ENCODE measurements at regions not wholly inside any gene's neighbourhood (a gene's known extent, or its start where the extent isn't known, plus 50 kb on each side); places are given as distances from the start of the nearest gene placed in this dataset.

GRCh38 chr10:20474064-20474463 lies 423.0 kb downstream of the NEBL start:
- Mint-ChIP-seq H3K27me3 (peaks cover 3% of the 10 kb centered on the region), H3K27ac (no peak overlapping the region), H3K36me3 (no peaks in the 10 kb centered on the region), H3K4me3 (no peak overlapping the region), H3K4me1 (ENCODE audit: unreplicated experiment) (peaks cover 5% of the 10 kb centered on the region), H3K9me3 (peaks cover 8% of the 10 kb centered on the region)
- TF ChIP-seq CTCF (conservative IDR thresholded peaks at IDR 0.05): no peak
- no peak for DNase-seq (ENCODE audit: extremely low spot score, unreplicated experiment)

DNA sequence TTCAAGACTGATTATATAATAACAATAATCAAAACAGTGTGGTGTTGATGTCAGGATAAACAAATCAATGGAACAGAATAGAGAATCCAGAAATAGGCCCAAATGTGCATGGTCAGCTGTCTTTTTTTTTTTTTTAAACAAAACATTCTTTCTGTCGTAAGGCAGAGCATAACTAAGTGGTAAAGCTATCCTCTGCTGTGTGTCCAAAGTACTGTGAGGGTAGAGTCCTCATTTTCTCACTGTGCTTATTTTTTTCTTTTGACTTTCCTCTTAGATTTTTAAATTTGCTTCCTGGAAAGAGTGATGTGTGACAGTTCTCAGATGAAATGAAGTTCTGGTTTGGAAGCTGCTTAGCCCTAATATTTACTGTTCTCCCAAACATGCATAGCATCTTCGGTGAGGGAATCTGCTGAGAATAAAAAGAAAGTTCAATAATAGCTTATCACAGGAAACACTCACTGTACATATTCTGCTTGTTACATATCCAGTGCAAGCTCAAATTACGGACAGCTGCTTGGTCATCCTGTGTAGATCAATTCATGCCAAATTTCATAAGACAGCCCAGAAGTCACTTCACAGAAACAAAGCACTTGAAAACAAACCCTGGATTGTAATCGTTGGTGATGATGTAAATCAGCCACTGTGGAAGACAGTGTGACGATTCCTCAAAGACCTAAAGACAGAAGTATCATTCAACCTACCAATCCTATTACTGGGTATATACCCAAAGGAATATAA lies 423.9 kb downstream of the NEBL start:
- no peak for DNase-seq (ENCODE audit: extremely low spot score, unreplicated experiment)
- H3K27ac Mint-ChIP-seq: peak overlapping the region; percentile 30
- peaks cover 8% of the 10 kb centered on the region for H3K9me3 Mint-ChIP-seq
- H3K4me1 Mint-ChIP-seq (ENCODE audit: unreplicated experiment): peaks cover 5% of the 10 kb centered on the region
- H3K4me3 Mint-ChIP-seq: no peak overlapping the region
- H3K36me3 Mint-ChIP-seq: no peaks in the 10 kb centered on the region
- peaks cover 3% of the 10 kb centered on the region for H3K27me3 Mint-ChIP-seq
- no peak for TF ChIP-seq CTCF (conservative IDR thresholded peaks at IDR 0.05)

GRCh38 chr10:20466731-20467130 lies 430.4 kb downstream of the NEBL start:
- Mint-ChIP-seq H3K9me3 (peaks cover 7% of the 10 kb centered on the region), H3K27me3 (no peaks in the 10 kb centered on the region)
- no peak for TF ChIP-seq CTCF (conservative IDR thresholded peaks at IDR 0.05)

DNA sequence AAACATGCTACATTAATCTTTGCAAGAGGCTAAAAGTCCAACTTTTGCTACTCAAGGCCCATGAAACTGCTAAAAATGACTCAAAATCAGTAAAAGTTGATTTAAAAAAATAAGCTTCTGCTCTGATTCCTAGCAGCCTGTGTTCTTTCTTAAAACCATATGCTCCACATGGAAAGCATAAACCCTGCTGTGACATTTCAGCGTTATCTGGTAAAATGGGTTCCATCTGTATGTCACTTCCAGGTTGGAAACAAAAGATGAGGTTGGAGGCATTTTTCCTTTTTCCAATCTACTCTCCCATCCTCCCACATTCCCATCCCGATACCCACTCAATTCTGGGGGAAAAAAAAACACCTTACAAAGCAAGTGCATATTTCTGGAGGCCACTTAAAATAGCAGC lies 439.5 kb downstream of the NEBL start:
- no peak for TF ChIP-seq CTCF (conservative IDR thresholded peaks at IDR 0.05)
- H3K9me3 Mint-ChIP-seq: no peaks in the 10 kb centered on the region
- peak overlapping the region; percentile 15 for H3K4me3 Mint-ChIP-seq
- H3K27me3 Mint-ChIP-seq: no peaks in the 10 kb centered on the region
- no peaks in the 10 kb centered on the region for H3K36me3 Mint-ChIP-seq
- H3K27ac Mint-ChIP-seq: peak overlapping the region; percentile 7
- no peak for DNase-seq (ENCODE audit: extremely low spot score, unreplicated experiment)
- H3K4me1 Mint-ChIP-seq (ENCODE audit: unreplicated experiment): peaks cover 29% of the 10 kb centered on the region

More at GRCh38 chr10:20466731-20467130, 430.4 kb downstream of the NEBL start:
- no peaks in the 10 kb centered on the region for H3K4me1 Mint-ChIP-seq (ENCODE audit: unreplicated experiment)
- DNase-seq (ENCODE audit: extremely low spot score, unreplicated experiment): no peak
- H3K36me3 Mint-ChIP-seq: peaks cover 3% of the 10 kb centered on the region
- H3K4me3 Mint-ChIP-seq: no peak overlapping the region
- no peak overlapping the region for H3K27ac Mint-ChIP-seq

DNA sequence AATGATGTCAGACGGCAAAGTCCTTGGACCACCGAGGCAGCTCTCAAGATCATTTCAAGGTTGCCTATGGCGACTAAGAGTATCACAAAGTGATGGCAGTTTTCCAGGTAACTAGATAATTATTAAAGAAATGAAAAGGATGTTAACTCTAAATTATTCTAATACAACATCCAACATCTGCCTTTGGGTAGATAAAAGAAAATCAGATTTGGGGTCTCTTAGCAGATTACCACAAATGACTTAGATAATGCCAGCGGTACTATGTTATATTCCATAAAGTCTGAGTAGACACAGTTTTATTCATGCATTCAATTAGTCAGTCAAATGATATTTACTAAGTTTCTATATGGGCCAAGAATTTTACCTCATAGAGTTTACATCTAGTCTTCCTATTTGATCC lies 441.3 kb downstream of the NEBL start:
- no peak for DNase-seq (ENCODE audit: extremely low spot score, unreplicated experiment)
- Mint-ChIP-seq H3K27me3 (no peaks in the 10 kb centered on the region), H3K4me1 (ENCODE audit: unreplicated experiment) (peaks cover 29% of the 10 kb centered on the region), H3K9me3 (no peaks in the 10 kb centered on the region), H3K36me3 (no peaks in the 10 kb centered on the region), H3K4me3 (no peak overlapping the region), H3K27ac (peak overlapping the region; percentile 13)
- TF ChIP-seq CTCF (conservative IDR thresholded peaks at IDR 0.05): no peak

All from type B pancreatic cell (in vitro differentiated cells).